OCI-LY7 (cell line): ENCODE measurements at regions not wholly inside any gene's neighbourhood (a gene's known extent, or its start where the extent isn't known, plus 50 kb on each side); places are given as distances from the start of the nearest gene placed in this dataset.

Experiments used
- CTCF ChIP-seq: fragments of 200-600 bp; sonication (generic); conservative IDR thresholded peaks from 2 replicates; pipeline ENCODE4 v1.5.1; 2014; ENCODE audit warnings: mild to moderate bottlenecking, antibody characterized with exemption, low read length, moderate library complexity, mixed read lengths
- EZH2phosphoT487 ChIP-seq: fragments of 200-600 bp; sonication (generic); IDR thresholded peaks from 2 replicates; pipeline ENCODE4 v1.6.1; 2018; ENCODE audit warnings: low read depth, borderline replicate concordance, mild to moderate bottlenecking, mixed run types, antibody characterized with exemption, low read length, moderate library complexity, mixed read lengths

GRCh38 chr2:147345246-147345645 lies 499.6 kb upstream of the ACVR2A start:
- no peak for TF ChIP-seq CTCF
- no peak for TF ChIP-seq EZH2phosphoT487
